Stimulated activated CD8-positive, alpha-beta memory T cell treated with anti-CD3 and anti-CD28 coated beads, Interleukin-15, amount 100 ng/mL, for 48 hours (primary cell): ENCODE measurements at regions not wholly inside any gene's neighbourhood (a gene's known extent, or its start where the extent isn't known, plus 50 kb on each side); places are given as distances from the start of the nearest gene placed in this dataset.
"Not testable (repeated sequence)": the region's sequence is repeated elsewhere in the genome, so short reads cannot be mapped to it uniquely, and the experiment has no call there.

Source experiments
- DNase-seq, 2 donors: peaks; one replicate each; pipeline ENCODE4 v3.0.0-alpha.2; 2020; ENCODE audit warnings: low read depth in 2 of 2

DNA sequence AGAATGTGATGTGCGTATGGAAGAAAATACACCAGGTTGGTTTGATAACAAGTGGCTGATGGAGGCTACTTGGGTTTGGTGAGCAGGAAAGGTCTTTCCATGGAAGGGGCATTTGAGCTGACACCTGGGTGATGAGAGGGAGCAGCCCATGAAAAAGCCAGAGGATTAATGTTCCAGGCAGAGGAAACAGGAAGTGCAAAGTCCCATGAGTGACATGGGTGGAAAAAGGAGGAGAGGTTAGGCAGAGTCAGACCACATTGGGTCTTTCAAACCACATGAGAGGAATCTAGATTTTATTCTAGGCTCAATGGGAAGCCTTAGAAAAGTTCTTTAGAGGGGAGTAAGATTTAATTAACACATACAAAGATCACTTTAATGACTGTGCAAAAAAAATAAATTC is 195.7 kb downstream of the LRATD1 start:
- no peak for DNase-seq

DNA sequence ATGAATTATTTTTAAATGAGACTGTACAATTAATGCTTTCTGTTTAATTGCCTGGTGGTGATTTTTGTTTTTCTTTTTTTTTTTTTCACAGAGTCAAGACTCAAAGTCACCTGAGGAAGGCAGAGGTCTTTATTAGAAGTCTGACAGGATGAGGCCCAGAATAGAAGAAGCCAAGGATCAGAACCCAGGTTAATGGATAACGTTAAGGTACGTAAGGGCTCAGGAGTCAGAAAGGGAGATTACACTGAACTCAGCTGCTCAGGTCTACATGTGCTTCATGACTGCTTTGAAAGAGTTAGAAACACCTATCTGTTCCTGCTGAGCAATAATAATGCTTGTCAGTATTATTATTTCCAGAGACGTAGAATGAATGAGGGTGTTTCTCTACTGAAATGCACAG is 196.5 kb downstream of the LRATD1 start:
- no peak for DNase-seq

DNA sequence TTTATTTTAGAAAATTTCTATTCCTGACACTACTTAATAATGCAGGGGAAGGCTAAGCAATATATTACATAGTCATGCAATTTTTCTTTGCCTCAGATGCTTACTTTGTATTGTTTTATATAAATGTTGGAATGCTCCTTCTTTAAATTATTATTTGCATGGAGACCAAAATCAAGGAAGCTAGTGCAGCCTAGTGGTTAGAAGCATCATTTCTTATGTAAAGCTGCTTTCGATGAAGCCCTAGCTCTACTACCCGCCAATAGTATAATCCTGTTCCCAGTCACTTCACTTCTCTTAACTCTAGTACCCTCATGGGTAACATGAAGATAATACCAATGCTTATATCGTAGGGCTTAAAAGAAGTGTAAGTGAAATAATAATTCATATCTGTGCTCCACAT is 198.9 kb downstream of the LRATD1 start:
- DNase-seq, result no peak

DNA sequence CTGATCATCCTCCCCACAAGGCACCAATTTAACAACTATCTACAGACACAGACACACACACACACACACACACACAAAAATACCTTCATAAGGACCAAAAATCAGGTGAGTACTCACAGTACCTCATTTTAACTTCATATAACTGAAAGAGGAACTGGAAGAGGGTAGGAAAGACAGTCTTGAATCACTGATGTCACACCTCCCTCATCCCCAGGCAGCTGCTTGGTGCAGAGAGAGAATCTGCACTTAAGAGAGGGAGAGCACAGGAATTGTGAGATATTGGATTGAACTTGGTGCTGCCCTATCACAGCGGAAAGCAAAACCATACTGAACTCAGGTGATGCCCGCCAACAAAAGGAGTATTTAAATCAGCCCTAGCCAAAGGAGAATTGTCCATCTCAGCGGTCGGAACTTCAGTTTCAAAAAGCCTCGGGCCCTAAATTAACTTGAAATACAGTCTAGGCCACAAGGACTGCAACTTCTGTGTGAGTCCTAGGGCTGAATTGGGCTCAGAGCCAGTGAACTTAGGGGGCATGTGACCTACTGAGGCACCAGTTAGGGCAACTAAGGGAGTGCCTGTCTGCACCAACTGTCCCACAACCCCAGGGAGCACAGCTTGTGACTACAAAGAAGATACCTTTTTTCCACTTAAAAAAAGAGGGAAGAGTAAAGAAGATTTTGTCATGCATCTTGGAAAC is 211.1 kb downstream of the LRATD1 start:
- DNase-seq, result no peak

DNA sequence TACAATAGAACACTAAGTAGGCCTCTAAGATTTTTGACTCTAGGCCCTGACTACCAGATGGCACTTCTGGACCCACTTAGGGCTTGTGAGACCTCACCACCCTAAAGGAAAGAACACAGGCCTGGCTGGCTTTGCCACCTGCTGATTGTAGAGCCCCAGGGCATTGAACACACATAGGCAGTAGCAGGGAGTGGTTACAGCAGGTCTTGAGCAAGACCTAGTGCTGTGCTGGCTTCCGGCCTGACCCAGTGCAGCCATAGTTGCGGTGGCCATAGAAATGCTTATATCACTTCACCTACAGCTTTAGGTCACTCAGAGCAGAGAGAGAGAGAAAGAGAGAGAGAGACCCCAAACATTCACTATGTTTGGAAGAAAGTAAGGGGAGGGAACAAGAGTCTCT is 223.2 kb downstream of the LRATD1 start:
- no peak for DNase-seq

DNA sequence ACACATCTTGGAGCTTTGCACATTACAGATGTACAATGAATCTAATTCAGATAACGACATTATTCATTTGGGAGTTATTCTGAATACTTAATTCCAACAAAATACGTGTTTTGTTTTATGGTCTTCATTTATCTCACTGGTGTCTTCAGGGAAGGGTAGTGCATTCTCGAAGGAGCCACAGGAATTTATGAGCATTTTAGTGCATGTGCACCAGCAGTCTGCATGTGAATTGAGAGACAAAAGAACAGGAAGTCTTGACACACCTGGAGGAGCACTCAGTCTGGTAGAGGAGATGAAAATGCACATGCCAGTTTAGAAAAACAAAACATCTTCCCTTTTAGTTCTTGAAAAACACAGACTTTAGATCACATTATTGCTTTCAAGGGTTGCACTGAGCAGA is 228.7 kb downstream of the LRATD1 start:
- no peak for DNase-seq

DNA sequence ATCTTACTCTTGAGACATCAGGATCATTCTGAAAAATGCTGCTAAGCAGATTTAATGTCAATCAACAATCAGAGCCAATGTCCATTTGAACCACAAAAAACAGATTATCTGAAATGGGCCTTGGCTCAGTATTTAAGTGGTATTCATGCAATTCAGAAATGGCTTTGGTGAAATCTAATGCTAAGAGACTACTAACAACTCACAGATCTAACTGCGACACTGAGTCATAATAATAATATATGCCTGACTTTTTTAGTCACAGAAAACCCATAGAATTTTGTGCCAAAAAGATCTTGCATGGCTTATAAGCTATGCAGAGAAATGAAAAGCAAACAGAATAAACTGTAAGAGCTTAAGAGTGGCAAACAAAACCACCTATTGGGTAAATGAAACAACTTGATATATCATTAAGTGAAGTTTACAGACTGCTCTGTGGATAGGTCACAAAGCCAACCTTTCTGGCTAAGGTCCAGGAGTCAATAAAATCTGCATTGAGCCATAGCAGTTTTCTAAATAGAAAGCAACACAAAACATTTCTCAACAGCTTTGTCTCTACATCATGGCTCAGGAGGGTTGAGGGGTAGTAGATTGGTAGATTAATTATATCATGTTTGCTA is 234.3 kb downstream of the LRATD1 start:
- DNase-seq, result no peak

DNA sequence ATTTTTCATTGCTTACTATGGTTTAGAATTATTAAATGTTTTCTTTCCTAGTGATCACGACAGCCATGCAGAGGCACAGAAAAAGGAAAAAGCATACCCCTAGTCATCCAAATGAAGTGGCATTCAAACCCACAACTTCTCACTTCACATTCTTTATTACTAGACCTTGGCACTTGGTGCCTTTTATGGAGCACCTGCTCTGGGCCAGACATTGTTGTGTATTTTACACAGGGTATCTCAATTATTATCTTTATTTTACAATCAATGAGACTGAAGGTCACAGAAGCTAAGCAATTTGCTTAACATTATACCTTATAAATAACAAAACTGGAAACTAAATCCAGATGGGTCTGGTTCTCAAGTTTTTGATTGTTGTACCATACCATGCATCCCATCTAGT is 235.3 kb downstream of the LRATD1 start:
- DNase-seq, result no peak

DNA sequence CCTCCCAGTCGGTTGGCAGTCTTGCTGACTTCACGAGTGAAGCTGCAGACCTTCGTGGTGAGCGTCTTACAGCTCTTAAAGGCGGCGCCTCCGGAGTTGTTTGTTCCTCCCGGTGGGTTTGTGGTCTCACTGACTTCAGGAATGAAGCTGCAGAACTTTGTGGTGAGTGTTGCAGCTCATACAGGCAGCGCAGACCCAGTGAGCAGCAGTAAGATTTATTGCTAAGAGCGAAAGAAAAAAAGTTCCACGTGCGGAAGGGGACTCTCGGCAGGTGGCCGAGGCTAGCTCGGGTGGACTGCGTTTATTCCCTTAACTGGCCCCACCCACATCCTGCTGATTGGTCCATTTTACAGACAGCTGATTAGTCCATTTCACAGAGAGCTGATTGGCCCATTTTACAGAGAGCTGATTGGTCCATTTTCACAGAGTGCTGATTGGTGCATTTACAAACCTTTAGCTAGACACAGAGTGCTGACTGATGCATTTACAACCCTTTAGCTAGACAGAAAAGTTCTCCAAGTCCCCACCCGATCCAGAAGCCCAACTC is 240.3 kb downstream of the LRATD1 start:
- no peak for DNase-seq

DNA sequence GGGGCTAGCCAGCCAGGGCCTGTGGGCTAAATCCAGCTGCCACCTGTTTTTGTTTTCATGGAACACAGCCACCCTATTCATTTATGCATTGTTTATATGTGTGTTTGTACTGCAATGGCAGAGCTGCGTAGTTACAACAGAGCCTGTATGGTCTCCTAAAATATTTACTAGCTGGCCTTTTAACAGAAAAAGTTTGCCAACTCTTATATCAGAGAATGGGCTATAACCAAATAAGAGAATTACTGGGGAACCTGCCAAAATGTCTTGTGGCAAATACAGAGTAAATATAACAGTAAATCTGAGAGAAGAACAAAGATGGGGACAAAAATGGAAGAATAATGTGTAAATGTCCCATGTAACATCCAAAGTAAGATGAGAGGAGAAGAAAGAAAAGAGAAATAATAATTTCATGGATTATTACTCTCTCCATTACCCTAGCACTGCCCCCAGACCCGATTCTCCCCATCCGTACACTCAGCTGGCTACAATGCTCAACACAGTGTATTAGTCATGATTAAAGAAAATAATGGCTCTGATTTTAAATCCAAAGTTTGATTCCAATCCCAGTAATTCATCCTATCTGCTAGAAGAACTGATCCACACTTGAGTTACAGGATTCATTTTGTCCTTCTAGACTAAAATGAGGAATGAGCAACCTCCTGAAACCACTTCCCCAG is 249.3 kb downstream of the LRATD1 start:
- no peak for DNase-seq

DNA sequence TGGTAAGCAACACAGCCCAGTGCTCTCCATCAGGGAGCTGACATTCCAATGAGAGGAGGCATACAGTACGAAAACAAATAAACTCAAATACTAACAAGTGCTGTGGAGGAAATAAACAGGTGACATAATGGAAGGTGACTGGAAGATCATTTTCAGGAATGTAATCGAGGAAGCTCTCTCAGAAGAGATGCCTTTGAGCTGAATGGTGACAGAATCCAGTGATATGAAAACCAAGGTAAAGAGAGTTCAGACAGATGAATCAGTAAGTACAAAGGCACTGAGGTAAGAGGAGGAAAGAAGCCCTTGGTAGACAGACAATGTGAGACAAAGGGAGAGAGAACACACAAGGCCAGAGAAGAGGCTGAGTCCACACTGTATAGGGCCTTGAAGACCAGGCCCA is 252.1 kb downstream of the LRATD1 start:
- DNase-seq, result no peak

DNA sequence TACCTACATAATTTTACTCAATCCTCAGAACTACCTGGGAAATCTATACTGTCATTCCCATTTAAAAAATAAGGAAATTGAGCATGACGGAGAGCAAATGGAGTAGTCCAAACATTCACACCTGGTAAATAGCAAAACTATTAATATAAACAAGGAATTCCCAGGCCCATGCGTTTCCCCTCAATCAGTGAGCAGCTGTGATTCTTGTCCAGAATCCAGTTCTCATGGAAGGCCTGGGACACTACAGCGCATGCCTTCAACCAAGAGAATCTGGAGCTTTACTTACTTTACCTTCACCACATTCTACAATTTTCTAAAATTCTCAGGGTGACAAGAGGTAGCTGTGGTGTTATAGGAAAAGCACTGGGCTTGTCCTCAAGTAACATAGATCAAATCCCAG is 259.0 kb downstream of the LRATD1 start:
- no peak for DNase-seq

DNA sequence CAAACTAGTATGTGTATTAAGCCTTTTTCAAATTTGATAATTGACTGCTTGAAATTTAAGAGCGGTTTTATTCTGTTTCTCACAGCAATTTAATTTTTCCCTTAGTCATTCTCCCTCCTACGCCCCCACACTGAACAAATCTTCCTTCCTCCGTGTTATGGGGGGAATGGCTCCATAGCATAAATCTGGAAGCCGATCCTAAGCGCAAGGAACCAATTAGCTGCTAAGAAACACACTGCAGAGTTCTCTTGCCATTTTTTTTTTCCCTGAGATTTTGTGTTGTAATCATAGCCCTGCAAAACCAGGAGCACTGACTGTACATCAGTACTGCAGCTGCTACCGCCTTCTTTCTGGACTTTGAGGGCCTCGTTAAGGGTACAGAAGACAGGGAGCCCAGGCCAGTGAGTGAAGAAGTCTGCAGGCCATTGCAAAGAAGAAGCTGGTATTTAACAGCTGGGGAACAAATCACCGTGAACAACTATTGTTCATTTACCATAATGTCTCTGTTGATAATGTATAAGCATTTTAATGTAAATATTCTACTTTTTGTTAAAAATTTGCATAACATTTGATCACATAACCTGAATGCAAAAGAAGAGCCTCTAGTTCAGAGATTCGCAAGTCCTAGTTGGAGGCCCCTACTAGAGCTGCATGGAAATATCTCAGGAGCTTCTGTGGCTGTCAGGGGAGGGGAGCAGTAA is 264.0 kb downstream of the LRATD1 start:
- DNase-seq, result no peak

DNA sequence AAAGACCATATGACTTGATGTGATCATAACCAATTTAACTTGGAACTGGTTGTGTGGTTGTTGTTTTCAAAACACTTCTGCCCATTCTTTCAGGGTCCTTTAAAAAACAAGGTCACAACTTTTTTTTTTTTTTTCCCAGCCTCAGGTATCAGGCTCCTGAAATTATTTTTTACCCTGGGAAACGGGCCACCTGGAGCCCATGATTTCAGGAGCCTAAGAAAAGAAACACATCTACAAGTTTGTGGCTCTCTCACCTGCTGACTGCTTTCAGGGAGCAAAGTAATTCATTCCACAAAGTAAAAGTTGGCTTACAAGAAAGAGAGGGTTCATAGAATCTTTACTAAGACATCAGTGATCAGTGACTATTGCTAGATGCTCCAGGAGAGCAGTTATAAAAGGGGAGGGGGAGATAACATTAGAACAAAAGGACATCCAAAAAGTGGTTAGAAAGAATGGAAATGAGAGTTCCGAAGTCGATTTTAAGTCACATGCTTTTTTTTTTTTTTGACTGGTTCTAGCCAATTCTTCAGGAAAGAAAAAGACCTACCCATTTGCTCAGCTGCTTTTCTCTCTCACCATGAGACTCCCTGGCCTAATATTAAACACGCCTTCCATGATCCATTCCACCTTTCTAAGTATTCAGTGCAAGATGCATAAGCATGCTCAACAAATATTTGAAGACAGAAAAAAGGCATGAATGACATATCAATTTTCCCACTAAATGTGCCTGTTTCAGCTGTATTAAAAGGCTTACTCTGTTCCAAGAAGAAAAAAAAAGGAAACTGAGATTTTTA is 267.3 kb downstream of the LRATD1 start:
- no peak for DNase-seq

DNA sequence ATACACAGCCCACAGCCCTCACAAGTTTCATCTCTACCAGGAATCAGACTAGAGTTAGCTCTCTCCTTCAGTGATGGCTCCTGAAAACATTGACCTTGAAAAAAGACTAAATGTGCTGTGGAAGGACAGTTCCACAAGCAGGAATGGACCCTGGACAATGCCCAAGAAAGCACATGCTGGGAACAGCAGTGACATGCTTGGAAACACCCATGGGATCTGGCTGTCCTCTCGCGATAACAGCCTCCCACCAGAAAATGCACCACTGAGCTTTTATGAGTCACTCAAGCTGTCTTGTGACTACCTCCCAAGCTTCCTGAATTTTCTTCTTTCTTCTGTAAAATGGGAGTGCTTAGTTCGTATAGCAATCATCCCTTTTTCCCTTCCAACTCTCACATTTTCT is 269.2 kb downstream of the LRATD1 start:
- DNase-seq, result no peak

DNA sequence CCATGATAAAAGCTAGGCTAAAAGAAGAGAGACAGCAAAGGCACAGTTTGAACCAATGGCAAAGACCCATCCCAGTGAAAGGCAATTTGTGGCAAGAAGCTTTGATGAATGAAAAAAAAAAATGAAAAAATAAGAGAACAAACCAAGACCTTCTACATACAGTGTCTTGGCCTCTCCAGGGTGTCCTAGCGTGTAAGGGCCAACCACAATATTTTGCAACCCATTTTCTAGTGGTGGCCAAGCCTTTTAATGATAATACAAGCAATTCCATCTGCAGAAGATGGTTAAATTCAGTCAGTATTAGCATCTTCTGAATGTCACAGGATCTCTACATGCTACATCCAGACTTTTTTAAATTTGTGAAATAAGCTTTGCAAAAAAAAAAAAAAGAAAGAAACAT is 270.4 kb downstream of the LRATD1 start:
- DNase-seq, result no peak

DNA sequence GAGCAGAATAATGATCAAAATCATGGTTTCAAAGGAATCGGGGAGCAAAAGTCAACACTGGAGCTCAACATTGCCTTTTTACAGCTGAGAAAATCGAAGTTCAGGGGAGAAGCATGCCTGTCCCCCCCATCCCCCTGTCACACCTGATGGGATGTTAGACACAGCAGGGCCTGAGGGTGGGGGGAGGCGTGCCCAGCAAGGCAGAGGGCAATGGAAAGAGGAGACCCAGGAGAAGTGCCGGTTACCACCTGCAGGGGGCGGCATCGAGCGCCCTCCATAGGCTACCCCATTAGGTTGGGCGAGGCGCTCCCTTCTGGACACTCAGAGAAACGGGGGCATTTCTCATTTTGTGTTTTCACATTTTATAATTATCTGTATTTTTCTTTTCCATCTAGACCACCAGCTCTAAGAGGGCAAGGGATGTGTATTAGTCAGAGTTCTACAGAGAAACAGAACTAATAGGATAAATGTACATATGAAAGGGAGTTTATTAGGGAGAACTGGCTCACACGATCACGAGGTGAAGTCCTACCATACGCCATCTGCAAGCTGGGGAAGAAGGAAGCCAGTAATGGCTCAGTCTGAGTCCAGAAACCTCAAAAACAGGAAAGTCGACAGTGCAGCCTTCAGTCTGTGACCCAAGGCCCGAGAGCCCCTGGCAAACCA is 271.3 kb downstream of the LRATD1 start:
- peak; percentile 36 to 55 for DNase-seq

DNA sequence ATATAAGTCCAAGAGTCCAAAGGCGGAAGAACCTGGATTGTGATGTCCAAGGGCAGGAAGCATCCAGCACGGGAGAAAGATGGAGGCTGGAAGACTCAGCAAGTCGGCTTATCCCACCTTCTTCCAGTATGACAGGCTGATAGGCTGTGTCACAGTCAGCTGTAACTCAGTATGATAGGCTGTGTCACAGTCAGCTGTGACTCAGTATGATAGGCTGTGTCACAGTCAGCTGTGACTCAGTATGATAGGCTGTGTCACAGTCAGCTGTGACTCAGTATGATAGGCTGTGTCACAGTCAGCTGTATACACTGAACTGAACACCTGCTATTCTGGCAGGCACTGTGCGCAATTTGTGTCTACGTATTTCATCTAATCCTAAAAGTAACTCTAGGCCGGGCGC is 271.9 kb downstream of the LRATD1 start:
- DNase-seq, result not testable (repeated sequence)

DNA sequence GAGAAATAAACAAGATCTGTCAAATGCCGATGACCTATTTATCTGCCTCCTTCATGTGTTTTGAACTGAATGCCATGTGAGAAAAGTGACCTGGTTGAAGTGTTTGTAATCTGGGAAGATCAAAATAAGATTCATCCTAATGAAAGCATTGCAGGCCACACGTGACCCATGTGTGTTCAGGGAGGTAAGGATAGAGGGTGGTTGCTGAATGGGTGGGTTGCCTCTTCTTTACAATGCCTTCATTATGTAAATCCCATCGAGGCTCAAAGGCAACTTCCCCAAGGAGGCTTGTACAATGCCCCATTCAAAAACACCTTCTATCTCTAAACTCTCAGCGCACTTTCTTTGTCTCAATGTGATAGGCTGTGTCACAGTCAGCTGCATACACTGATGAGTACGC is 273.1 kb downstream of the LRATD1 start:
- no peak for DNase-seq

DNA sequence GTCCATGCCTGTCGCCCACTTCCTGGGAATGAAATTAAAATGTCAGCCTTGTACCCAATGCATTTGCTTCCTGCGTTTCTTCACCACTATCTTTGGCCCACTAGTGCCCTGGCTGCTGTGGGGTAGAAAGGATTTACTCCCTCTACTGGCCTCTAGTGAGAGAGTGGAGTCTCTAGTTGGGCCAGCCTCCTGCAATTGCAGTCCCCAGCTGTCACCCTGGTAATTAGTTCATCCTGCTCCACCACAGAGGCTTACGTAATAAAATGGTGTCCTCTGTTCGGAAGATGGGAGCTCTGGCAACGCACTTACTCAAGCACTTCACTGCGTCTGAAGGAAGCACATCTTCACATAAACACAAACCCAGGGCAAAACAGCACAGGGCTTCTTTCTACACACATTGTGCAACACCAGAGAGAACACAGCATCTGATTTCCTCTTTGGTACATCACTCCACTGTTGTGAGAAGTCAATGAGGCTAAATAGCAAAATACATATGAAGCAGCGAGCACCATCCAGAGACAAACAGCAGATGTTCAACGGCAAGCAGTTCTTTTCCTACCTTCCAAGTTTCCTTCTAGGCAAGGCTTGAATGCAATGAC is 274.6 kb downstream of the LRATD1 start:
- DNase-seq, result no peak

DNA sequence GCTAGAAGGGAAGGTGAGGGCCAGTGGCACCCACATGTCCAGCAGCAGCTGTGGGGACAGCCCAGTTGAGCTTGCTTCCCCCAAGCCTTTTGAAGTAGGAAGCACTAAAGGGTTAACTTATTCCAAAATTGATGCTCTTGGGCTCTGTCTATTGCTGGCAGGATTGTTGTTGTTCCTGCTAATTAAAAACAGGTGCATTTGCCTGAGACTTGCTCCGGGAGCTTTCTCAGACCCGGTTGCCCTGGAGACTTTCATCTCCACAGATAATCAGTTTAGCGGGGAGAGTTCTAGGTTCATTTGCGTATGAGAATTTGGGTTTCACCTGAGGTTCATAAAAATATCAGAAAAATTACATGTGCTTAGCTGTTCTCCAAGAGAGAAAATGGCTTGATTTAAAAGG is 277.3 kb downstream of the LRATD1 start:
- DNase-seq, result no peak
